ENCODE measurements at regions not wholly inside any gene's neighbourhood (a gene's known extent, or its start where the extent isn't known, plus 50 kb on each side); places are given as distances from the start of the nearest gene placed in this dataset.

- no peak overlapping the region for H3K27ac ChIP-seq (ENCODE audit: insufficient read depth in 1 of 2, low read depth in 1 of 2, low read length in 2 of 2, poor library complexity in 1 of 2, severe bottlenecking in 2 of 2)
- WGBS (ENCODE audit: insufficient coverage) = 100% methylated on average over 1 of the region's 2 CpGs
- no peak overlapping the region for H3K4me3 ChIP-seq (ENCODE audit: control insufficient read depth in 1 of 7, extremely low read depth in 1 of 7, insufficient read depth in 4 of 7, low read depth in 2 of 7, low read length in 6 of 7)
- H3K4me1 ChIP-seq (ENCODE audit: control extremely low read depth in 1 of 4, control insufficient read depth in 4 of 4, insufficient read depth in 4 of 4, low read length in 3 of 4) = no peaks in the 10 kb centered on the region
- ChIA-PET POLR2A (no interaction called here), CTCF (no interaction called here)
- no peaks in the 10 kb centered on the region for H3K27me3 ChIP-seq (replicated peaks in 2 of 5; ENCODE audit: control insufficient read depth in 4 of 5, insufficient read depth in 5 of 5, low read length in 4 of 5)
- H3K36me3 ChIP-seq (ENCODE audit: control insufficient read depth in 4 of 4, insufficient read depth in 4 of 4, low read length in 3 of 4) = no peaks in the 10 kb centered on the region
- no peaks in the 10 kb centered on the region for H3K9me3 ChIP-seq (ENCODE audit: control extremely low read depth in 1 of 5, control insufficient read depth in 4 of 5, insufficient read depth in 2 of 5, low read depth in 1 of 5, low read length in 4 of 5)
- DNase-seq = no peak
Observed at GRCh38 chr18:67041334-67041733, 437.4 kb upstream of the CDH19 start.

GRCh38 chr18:67035026-67035425, 431.1 kb upstream of the CDH19 start:
- WGBS (ENCODE audit: insufficient coverage) = 50% methylated on average over 2 of the region's 4 CpGs

GRCh38 chr18:67023059-67023458, 419.2 kb upstream of the CDH19 start:
- ChIA-PET CTCF (no interaction called here), POLR2A (no interaction called here)
- Histone ChIP-seq H3K27me3 (replicated peaks in 2 of 5; ENCODE audit: control insufficient read depth in 4 of 5, insufficient read depth in 5 of 5, low read length in 4 of 5) (no peaks in the 10 kb centered on the region), H3K27ac (ENCODE audit: insufficient read depth in 1 of 2, low read depth in 1 of 2, low read length in 2 of 2, poor library complexity in 1 of 2, severe bottlenecking in 2 of 2) (no peak overlapping the region), H3K4me3 (ENCODE audit: control insufficient read depth in 1 of 7, extremely low read depth in 1 of 7, insufficient read depth in 4 of 7, low read depth in 2 of 7, low read length in 6 of 7) (no peak overlapping the region), H3K9me3 (ENCODE audit: control extremely low read depth in 1 of 5, control insufficient read depth in 4 of 5, insufficient read depth in 2 of 5, low read depth in 1 of 5, low read length in 4 of 5) (no peaks in the 10 kb centered on the region), H3K36me3 (ENCODE audit: control insufficient read depth in 4 of 4, insufficient read depth in 4 of 4, low read length in 3 of 4) (no peaks in the 10 kb centered on the region), H3K4me1 (ENCODE audit: control extremely low read depth in 1 of 4, control insufficient read depth in 4 of 4, insufficient read depth in 4 of 4, low read length in 3 of 4) (no peaks in the 10 kb centered on the region)
- DNase-seq = no peak

More at GRCh38 chr18:67035026-67035425, 431.1 kb upstream of the CDH19 start:
- no peak overlapping the region for H3K4me3 ChIP-seq (ENCODE audit: control insufficient read depth in 1 of 7, extremely low read depth in 1 of 7, insufficient read depth in 4 of 7, low read depth in 2 of 7, low read length in 6 of 7)
- H3K36me3 ChIP-seq (ENCODE audit: control insufficient read depth in 4 of 4, insufficient read depth in 4 of 4, low read length in 3 of 4) = no peaks in the 10 kb centered on the region
- H3K27me3 ChIP-seq (replicated peaks in 2 of 5; ENCODE audit: control insufficient read depth in 4 of 5, insufficient read depth in 5 of 5, low read length in 4 of 5) = no peaks in the 10 kb centered on the region
- CTCF ChIA-PET = no interaction called here
- no peak for DNase-seq
- POLR2A ChIA-PET = no interaction called here
- no peaks in the 10 kb centered on the region for H3K4me1 ChIP-seq (ENCODE audit: control extremely low read depth in 1 of 4, control insufficient read depth in 4 of 4, insufficient read depth in 4 of 4, low read length in 3 of 4)
- H3K9me3 ChIP-seq (ENCODE audit: control extremely low read depth in 1 of 5, control insufficient read depth in 4 of 5, insufficient read depth in 2 of 5, low read depth in 1 of 5, low read length in 4 of 5) = no peaks in the 10 kb centered on the region
- no peak overlapping the region for H3K27ac ChIP-seq (ENCODE audit: insufficient read depth in 1 of 2, low read depth in 1 of 2, low read length in 2 of 2, poor library complexity in 1 of 2, severe bottlenecking in 2 of 2)

GRCh38 chr18:67010919-67011318, 407.0 kb upstream of the CDH19 start:
- no peak for DNase-seq
- no peak overlapping the region for H3K27ac ChIP-seq (ENCODE audit: insufficient read depth in 1 of 2, low read depth in 1 of 2, low read length in 2 of 2, poor library complexity in 1 of 2, severe bottlenecking in 2 of 2)
- no peaks in the 10 kb centered on the region for H3K9me3 ChIP-seq (ENCODE audit: control extremely low read depth in 1 of 5, control insufficient read depth in 4 of 5, insufficient read depth in 2 of 5, low read depth in 1 of 5, low read length in 4 of 5)
- no peaks in the 10 kb centered on the region for H3K36me3 ChIP-seq (ENCODE audit: control insufficient read depth in 4 of 4, insufficient read depth in 4 of 4, low read length in 3 of 4)
- H3K4me1 ChIP-seq (ENCODE audit: control extremely low read depth in 1 of 4, control insufficient read depth in 4 of 4, insufficient read depth in 4 of 4, low read length in 3 of 4) = no peaks in the 10 kb centered on the region
- H3K4me3 ChIP-seq (ENCODE audit: control insufficient read depth in 1 of 7, extremely low read depth in 1 of 7, insufficient read depth in 4 of 7, low read depth in 2 of 7, low read length in 6 of 7) = no peak overlapping the region
- POLR2A ChIA-PET = no interaction called here
- H3K27me3 ChIP-seq (replicated peaks in 2 of 5; ENCODE audit: control insufficient read depth in 4 of 5, insufficient read depth in 5 of 5, low read length in 4 of 5) = no peaks in the 10 kb centered on the region
- CTCF ChIA-PET = no interaction called here

- no peak overlapping the region for H3K27ac ChIP-seq (ENCODE audit: insufficient read depth in 1 of 2, low read depth in 1 of 2, low read length in 2 of 2, poor library complexity in 1 of 2, severe bottlenecking in 2 of 2)
- no peaks in the 10 kb centered on the region for H3K36me3 ChIP-seq (ENCODE audit: control insufficient read depth in 4 of 4, insufficient read depth in 4 of 4, low read length in 3 of 4)
- H3K27me3 ChIP-seq (replicated peaks in 2 of 5; ENCODE audit: control insufficient read depth in 4 of 5, insufficient read depth in 5 of 5, low read length in 4 of 5) = no peaks in the 10 kb centered on the region
- H3K4me1 ChIP-seq (ENCODE audit: control extremely low read depth in 1 of 4, control insufficient read depth in 4 of 4, insufficient read depth in 4 of 4, low read length in 3 of 4) = no peaks in the 10 kb centered on the region
- POLR2A ChIA-PET = no interaction called here
- CTCF ChIA-PET = no interaction called here
- no peak for DNase-seq
- WGBS (ENCODE audit: insufficient coverage) = no CpG with 5 or more reads among the region's 1 CpG
- H3K4me3 ChIP-seq (ENCODE audit: control insufficient read depth in 1 of 7, extremely low read depth in 1 of 7, insufficient read depth in 4 of 7, low read depth in 2 of 7, low read length in 6 of 7) = no peak overlapping the region
- no peaks in the 10 kb centered on the region for H3K9me3 ChIP-seq (ENCODE audit: control extremely low read depth in 1 of 5, control insufficient read depth in 4 of 5, insufficient read depth in 2 of 5, low read depth in 1 of 5, low read length in 4 of 5)
Observed at GRCh38 chr18:67007999-67008398, 404.1 kb upstream of the CDH19 start.

GRCh38 chr18:67007085-67007484, 403.2 kb upstream of the CDH19 start:
- Histone ChIP-seq H3K4me1 (ENCODE audit: control extremely low read depth in 1 of 4, control insufficient read depth in 4 of 4, insufficient read depth in 4 of 4, low read length in 3 of 4) (no peaks in the 10 kb centered on the region), H3K27me3 (replicated peaks in 2 of 5; ENCODE audit: control insufficient read depth in 4 of 5, insufficient read depth in 5 of 5, low read length in 4 of 5) (no peaks in the 10 kb centered on the region), H3K27ac (ENCODE audit: insufficient read depth in 1 of 2, low read depth in 1 of 2, low read length in 2 of 2, poor library complexity in 1 of 2, severe bottlenecking in 2 of 2) (no peak overlapping the region), H3K4me3 (ENCODE audit: control insufficient read depth in 1 of 7, extremely low read depth in 1 of 7, insufficient read depth in 4 of 7, low read depth in 2 of 7, low read length in 6 of 7) (no peak overlapping the region), H3K36me3 (ENCODE audit: control insufficient read depth in 4 of 4, insufficient read depth in 4 of 4, low read length in 3 of 4) (no peaks in the 10 kb centered on the region), H3K9me3 (ENCODE audit: control extremely low read depth in 1 of 5, control insufficient read depth in 4 of 5, insufficient read depth in 2 of 5, low read depth in 1 of 5, low read length in 4 of 5) (no peaks in the 10 kb centered on the region)
- no peak for DNase-seq
- ChIA-PET POLR2A (no interaction called here), CTCF (no interaction called here)
- no CpG with 5 or more reads among the region's 1 CpG for WGBS (ENCODE audit: insufficient coverage)

GRCh38 chr18:67001052-67001451, 397.2 kb upstream of the CDH19 start:
- no peak overlapping the region for H3K27ac ChIP-seq (ENCODE audit: insufficient read depth in 1 of 2, low read depth in 1 of 2, low read length in 2 of 2, poor library complexity in 1 of 2, severe bottlenecking in 2 of 2)
- POLR2A ChIA-PET = no interaction called here

GRCh38 chr18:66999003-66999402, 395.1 kb upstream of the CDH19 start:
- DNase-seq = no peak
- POLR2A ChIA-PET = no interaction called here
- Histone ChIP-seq H3K27ac (ENCODE audit: insufficient read depth in 1 of 2, low read depth in 1 of 2, low read length in 2 of 2, poor library complexity in 1 of 2, severe bottlenecking in 2 of 2) (no peak overlapping the region), H3K36me3 (ENCODE audit: control insufficient read depth in 4 of 4, insufficient read depth in 4 of 4, low read length in 3 of 4) (no peaks in the 10 kb centered on the region), H3K27me3 (replicated peaks in 2 of 5; ENCODE audit: control insufficient read depth in 4 of 5, insufficient read depth in 5 of 5, low read length in 4 of 5) (no peaks in the 10 kb centered on the region), H3K4me1 (ENCODE audit: control extremely low read depth in 1 of 4, control insufficient read depth in 4 of 4, insufficient read depth in 4 of 4, low read length in 3 of 4) (no peaks in the 10 kb centered on the region), H3K9me3 (ENCODE audit: control extremely low read depth in 1 of 5, control insufficient read depth in 4 of 5, insufficient read depth in 2 of 5, low read depth in 1 of 5, low read length in 4 of 5) (no peaks in the 10 kb centered on the region), H3K4me3 (ENCODE audit: control insufficient read depth in 1 of 7, extremely low read depth in 1 of 7, insufficient read depth in 4 of 7, low read depth in 2 of 7, low read length in 6 of 7) (no peak overlapping the region)
- CTCF ChIA-PET = no interaction called here

More at GRCh38 chr18:67001052-67001451, 397.2 kb upstream of the CDH19 start:
- H3K4me1 ChIP-seq (ENCODE audit: control extremely low read depth in 1 of 4, control insufficient read depth in 4 of 4, insufficient read depth in 4 of 4, low read length in 3 of 4) = no peaks in the 10 kb centered on the region
- no peaks in the 10 kb centered on the region for H3K36me3 ChIP-seq (ENCODE audit: control insufficient read depth in 4 of 4, insufficient read depth in 4 of 4, low read length in 3 of 4)
- CTCF ChIA-PET = no interaction called here
- H3K27me3 ChIP-seq (replicated peaks in 2 of 5; ENCODE audit: control insufficient read depth in 4 of 5, insufficient read depth in 5 of 5, low read length in 4 of 5) = no peaks in the 10 kb centered on the region
- H3K4me3 ChIP-seq (ENCODE audit: control insufficient read depth in 1 of 7, extremely low read depth in 1 of 7, insufficient read depth in 4 of 7, low read depth in 2 of 7, low read length in 6 of 7) = no peak overlapping the region
- no peak for DNase-seq
- H3K9me3 ChIP-seq (ENCODE audit: control extremely low read depth in 1 of 5, control insufficient read depth in 4 of 5, insufficient read depth in 2 of 5, low read depth in 1 of 5, low read length in 4 of 5) = no peaks in the 10 kb centered on the region
- 100% methylated on average over 2 of the region's 4 CpGs for WGBS (ENCODE audit: insufficient coverage)
